GM21737 (cell line): ENCODE measurements at regions not wholly inside any gene's neighbourhood (a gene's known extent, or its start where the extent isn't known, plus 50 kb on each side); places are given as distances from the start of the nearest gene placed in this dataset.

ENCODE experiments used
- ATAC-seq: cut with Tn5 transposase; IDR thresholded peaks from one replicate; pipeline ENCODE4 v1.9.1; 2021; ENCODE audit warnings: mild to moderate bottlenecking, moderate library complexity; ENCODE audit not compliant: unreplicated experiment

GRCh38 chr18:78898635-78899034, 81.0 kb upstream of the SALL3 start:
- no peak for ATAC-seq

- ATAC-seq: no peak
Observed at GRCh38 chr18:78899241-78899640, 80.4 kb upstream of the SALL3 start.

- ATAC-seq: no peak
Observed at GRCh38 chr18:78900938-78901909, 78.4 kb upstream of the SALL3 start.

- no peak for ATAC-seq
Observed at GRCh38 chr18:78901923-78902794, 77.5 kb upstream of the SALL3 start.

GRCh38 chr18:78902795-78903435, 76.7 kb upstream of the SALL3 start:
- no peak for ATAC-seq

- ATAC-seq: no peak
Observed at GRCh38 chr18:78903436-78904178, 76.0 kb upstream of the SALL3 start.

GRCh38 chr18:78904179-78904531, 75.5 kb upstream of the SALL3 start:
- no peak for ATAC-seq

GRCh38 chr18:78905334-78905733, 74.3 kb upstream of the SALL3 start:
- ATAC-seq: no peak

- ATAC-seq: no peak
Observed at GRCh38 chr18:78906066-78906465, 73.6 kb upstream of the SALL3 start.

GRCh38 chr18:78908462-78909260, 71.0 kb upstream of the SALL3 start:
- ATAC-seq: no peak

- ATAC-seq: no peak
Observed at GRCh38 chr18:78911751-78912283, 67.8 kb upstream of the SALL3 start.

- no peak for ATAC-seq
Observed at GRCh38 chr18:78912336-78912735, 67.3 kb upstream of the SALL3 start.

- no peak for ATAC-seq
Observed at GRCh38 chr18:78912844-78913243, 66.8 kb upstream of the SALL3 start.

GRCh38 chr18:78913395-78913794, 66.2 kb upstream of the SALL3 start:
- ATAC-seq: no peak

GRCh38 chr18:78913830-78914231, 65.8 kb upstream of the SALL3 start:
- ATAC-seq: no peak

- ATAC-seq: no peak
Observed at GRCh38 chr18:78914249-78914935, 65.2 kb upstream of the SALL3 start.

GRCh38 chr18:78915446-78916008, 64.1 kb upstream of the SALL3 start:
- ATAC-seq: no peak

GRCh38 chr18:78918707-78919106, 60.9 kb upstream of the SALL3 start:
- no peak for ATAC-seq

GRCh38 chr18:78919956-78920355, 59.7 kb upstream of the SALL3 start:
- no peak for ATAC-seq
